PC-3 (cell line): ENCODE measurements at regions not wholly inside any gene's neighbourhood (a gene's known extent, or its start where the extent isn't known, plus 50 kb on each side); places are given as distances from the start of the nearest gene placed in this dataset.

Experiments
- EZH2 ChIP-seq: fragments of 300-600 bp; sonication (generic); IDR thresholded peaks from one replicate; pipeline ENCODE4 v1.6.1; 2017; ENCODE audit warnings: antibody characterized with exemption, mild to moderate bottlenecking, low read length; ENCODE audit not compliant: unreplicated experiment
- TF ChIP-seq, protein P1 (sequence below): fragments of 300-600 bp; sonication (generic); conservative IDR thresholded peaks from 2 replicates; pipeline ENCODE4 v1.5.1; 2017; ENCODE audit warnings: antibody characterized with exemption, low read depth, mild to moderate bottlenecking, low read length

DNA sequence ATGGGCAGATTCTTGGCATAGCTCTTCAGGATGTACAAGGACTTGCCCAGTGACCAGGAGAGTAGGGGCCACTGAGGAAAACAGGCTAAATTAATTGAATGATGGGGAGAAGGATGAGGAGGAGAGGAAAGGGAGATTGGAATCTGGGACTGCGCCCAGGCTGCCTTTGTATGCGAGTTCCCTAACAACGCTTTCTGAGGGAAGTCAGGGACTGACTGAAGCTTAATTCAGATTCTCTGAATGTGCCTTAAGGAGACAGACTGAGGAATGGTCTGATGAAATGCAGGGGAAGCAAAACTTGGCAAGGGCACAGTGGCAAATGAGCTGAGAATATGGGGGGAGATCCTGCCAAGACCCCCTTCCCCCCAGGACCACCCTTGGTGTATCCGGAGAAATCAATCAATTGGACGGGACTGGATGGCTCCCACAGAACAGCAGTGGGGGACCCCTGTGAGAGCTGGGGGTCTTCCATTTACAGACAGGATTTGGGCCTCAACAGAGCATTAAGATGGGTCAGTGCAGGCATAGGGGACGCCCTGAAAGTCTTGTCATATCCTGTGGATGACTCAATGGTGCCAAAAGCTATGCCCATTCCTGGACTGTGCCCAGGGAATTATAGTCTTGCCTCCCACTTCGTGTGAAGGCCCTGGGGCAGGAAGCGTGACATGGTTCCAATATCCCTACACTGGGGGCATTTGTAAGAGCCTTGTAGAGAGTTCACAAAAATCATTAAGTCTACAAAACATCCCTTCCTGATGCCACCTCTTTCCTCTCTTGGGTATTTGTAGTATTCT, 215.5 kb upstream of the TNC start:
- TF ChIP-seq, protein P1, sequence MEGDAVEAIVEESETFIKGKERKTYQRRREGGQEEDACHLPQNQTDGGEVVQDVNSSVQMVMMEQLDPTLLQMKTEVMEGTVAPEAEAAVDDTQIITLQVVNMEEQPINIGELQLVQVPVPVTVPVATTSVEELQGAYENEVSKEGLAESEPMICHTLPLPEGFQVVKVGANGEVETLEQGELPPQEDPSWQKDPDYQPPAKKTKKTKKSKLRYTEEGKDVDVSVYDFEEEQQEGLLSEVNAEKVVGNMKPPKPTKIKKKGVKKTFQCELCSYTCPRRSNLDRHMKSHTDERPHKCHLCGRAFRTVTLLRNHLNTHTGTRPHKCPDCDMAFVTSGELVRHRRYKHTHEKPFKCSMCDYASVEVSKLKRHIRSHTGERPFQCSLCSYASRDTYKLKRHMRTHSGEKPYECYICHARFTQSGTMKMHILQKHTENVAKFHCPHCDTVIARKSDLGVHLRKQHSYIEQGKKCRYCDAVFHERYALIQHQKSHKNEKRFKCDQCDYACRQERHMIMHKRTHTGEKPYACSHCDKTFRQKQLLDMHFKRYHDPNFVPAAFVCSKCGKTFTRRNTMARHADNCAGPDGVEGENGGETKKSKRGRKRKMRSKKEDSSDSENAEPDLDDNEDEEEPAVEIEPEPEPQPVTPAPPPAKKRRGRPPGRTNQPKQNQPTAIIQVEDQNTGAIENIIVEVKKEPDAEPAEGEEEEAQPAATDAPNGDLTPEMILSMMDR, result no peak
- TF ChIP-seq EZH2, result no peak
